Keratinocyte (primary cell): ENCODE measurements at regions not wholly inside any gene's neighbourhood (a gene's known extent, or its start where the extent isn't known, plus 50 kb on each side); places are given as distances from the start of the nearest gene placed in this dataset.
"Not testable (repeated sequence)": the region's sequence is repeated elsewhere in the genome, so short reads cannot be mapped to it uniquely, and the experiment has no call there.

Source experiments
- EZH2 ChIP-seq: IDR thresholded peaks from one replicate; pipeline ENCODE4 v1.6.1; 2012; ENCODE audit warnings: inconsistent platforms, mild to moderate bottlenecking, low read length, moderate library complexity
- TF ChIP-seq, protein P1 (sequence below), 3 experiments: IDR thresholded peaks in 1 of 3; conservative IDR thresholded peaks in 1 of 3; optimal IDR thresholded peaks in 1 of 3; 2 replicates in 2 of 3; 3 replicates in 1 of 3; pipeline versions ENCODE3 to v1.5.1; 2011; ENCODE audit warnings: low read length in 3 of 3, mild to moderate bottlenecking in 3 of 3, moderate library complexity in 2 of 3, control low read depth in 1 of 3, inconsistent platforms in 1 of 3; ENCODE audit not compliant: insufficient read depth in 2 of 3; ENCODE audit errors: extremely low read depth in 1 of 3

DNA sequence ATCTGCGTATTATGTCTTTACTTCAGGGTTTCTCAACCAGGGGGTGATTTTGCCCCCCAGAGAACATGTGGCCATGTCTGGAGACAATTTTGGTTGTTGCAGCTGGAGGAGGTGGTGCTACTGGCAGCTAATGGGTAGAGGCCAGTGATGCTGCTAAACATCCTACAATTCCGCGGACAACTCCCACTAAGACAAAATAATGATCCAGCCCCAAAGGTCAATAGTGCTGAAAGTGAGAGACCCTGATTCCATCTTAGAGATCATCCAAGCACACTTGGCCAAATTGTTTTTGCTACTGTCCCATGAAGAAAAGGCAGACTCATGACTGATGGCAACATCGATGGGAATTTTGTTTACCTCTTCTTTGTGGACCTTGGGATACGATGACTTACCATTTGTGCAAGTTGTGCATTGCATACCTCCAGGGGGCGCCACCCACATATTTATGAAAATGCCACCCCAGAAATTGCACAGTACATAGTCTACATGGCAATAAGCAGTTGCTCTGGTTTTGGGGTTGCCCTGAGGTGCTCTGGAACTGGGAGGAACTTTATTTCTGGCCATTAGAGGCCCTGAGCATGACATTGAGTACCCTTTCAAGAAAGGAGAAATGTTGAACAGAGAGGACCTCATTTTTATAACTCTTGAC lies 144.3 kb downstream of the UNC93B1 start:
- TF ChIP-seq, protein P1, sequence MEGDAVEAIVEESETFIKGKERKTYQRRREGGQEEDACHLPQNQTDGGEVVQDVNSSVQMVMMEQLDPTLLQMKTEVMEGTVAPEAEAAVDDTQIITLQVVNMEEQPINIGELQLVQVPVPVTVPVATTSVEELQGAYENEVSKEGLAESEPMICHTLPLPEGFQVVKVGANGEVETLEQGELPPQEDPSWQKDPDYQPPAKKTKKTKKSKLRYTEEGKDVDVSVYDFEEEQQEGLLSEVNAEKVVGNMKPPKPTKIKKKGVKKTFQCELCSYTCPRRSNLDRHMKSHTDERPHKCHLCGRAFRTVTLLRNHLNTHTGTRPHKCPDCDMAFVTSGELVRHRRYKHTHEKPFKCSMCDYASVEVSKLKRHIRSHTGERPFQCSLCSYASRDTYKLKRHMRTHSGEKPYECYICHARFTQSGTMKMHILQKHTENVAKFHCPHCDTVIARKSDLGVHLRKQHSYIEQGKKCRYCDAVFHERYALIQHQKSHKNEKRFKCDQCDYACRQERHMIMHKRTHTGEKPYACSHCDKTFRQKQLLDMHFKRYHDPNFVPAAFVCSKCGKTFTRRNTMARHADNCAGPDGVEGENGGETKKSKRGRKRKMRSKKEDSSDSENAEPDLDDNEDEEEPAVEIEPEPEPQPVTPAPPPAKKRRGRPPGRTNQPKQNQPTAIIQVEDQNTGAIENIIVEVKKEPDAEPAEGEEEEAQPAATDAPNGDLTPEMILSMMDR (optimal IDR thresholded peaks at IDR 0.05 in 1 of 3, IDR thresholded peaks at IDR 0.05 in 1 of 3, conservative IDR thresholded peaks at IDR 0.05 in 1 of 3; ENCODE audit: extremely low read depth in 1 of 3, insufficient read depth in 2 of 3, low read length in 3 of 3), result not testable (repeated sequence)
- TF ChIP-seq EZH2, result not testable (repeated sequence)
